OCI-LY7 (cell line): ENCODE measurements at regions not wholly inside any gene's neighbourhood (a gene's known extent, or its start where the extent isn't known, plus 50 kb on each side); places are given as distances from the start of the nearest gene placed in this dataset.

Experiments
- CTCF ChIP-seq: fragments of 200-600 bp; sonication (generic); conservative IDR thresholded peaks from 2 replicates; pipeline ENCODE4 v1.5.1; 2014; ENCODE audit warnings: mild to moderate bottlenecking, antibody characterized with exemption, low read length, moderate library complexity, mixed read lengths
- EZH2phosphoT487 ChIP-seq: fragments of 200-600 bp; sonication (generic); IDR thresholded peaks from 2 replicates; pipeline ENCODE4 v1.6.1; 2018; ENCODE audit warnings: low read depth, borderline replicate concordance, mild to moderate bottlenecking, mixed run types, antibody characterized with exemption, low read length, moderate library complexity, mixed read lengths

GRCh38 chr18:55083461-55083860 is 124.2 kb upstream of the CCDC68 start:
- TF ChIP-seq CTCF, result no peak
- TF ChIP-seq EZH2phosphoT487, result no peak
